ENCODE measurements at regions not wholly inside any gene's neighbourhood (a gene's known extent, or its start where the extent isn't known, plus 50 kb on each side); places are given as distances from the start of the nearest gene placed in this dataset.

- Histone ChIP-seq H3K9me3 (no peaks in the 10 kb centered on the region), H3K4me3 (no peak overlapping the region), H3K27ac (no peak overlapping the region), H3K36me3 (no peaks in the 10 kb centered on the region), H3K27me3 (no peaks in the 10 kb centered on the region), H3K4me1 (no peaks in the 10 kb centered on the region)
- DNase-seq = no peak
- TF ChIP-seq POLR2AphosphoS5 (IDR thresholded peaks at IDR 0.05) = no peak
- no peak for TF ChIP-seq EP300 (IDR thresholded peaks at IDR 0.05)
- no peak for TF ChIP-seq POLR2A (IDR thresholded peaks at IDR 0.05)
- TF ChIP-seq CTCF (IDR thresholded peaks at IDR 0.05) = no peak
- intact Hi-C loops (cut with DNase I; ENCODE audit: low total_unique reads) = no loop called here
- 58 to 77% (median 75%) methylated on average over 3 of the region's 3 CpGs for WGBS, 5 donors
These were observed 503.3 kb downstream of the PCDH18 start for GRCh38 chr4:137029026-137029425.

- WGBS, 5 donors = 64 to 73% (median 69%) methylated on average over 5 of the region's 5 CpGs
- intact Hi-C loops (cut with DNase I; ENCODE audit: low total_unique reads) = no loop called here
- Histone ChIP-seq H3K36me3 (no peaks in the 10 kb centered on the region), H3K27me3 (no peaks in the 10 kb centered on the region), H3K9me3 (no peaks in the 10 kb centered on the region), H3K4me1 (no peaks in the 10 kb centered on the region), H3K4me3 (no peak overlapping the region), H3K27ac (no peak overlapping the region)
- TF ChIP-seq CTCF (IDR thresholded peaks at IDR 0.05) (no peak), EP300 (IDR thresholded peaks at IDR 0.05) (no peak), POLR2A (IDR thresholded peaks at IDR 0.05) (no peak), POLR2AphosphoS5 (IDR thresholded peaks at IDR 0.05) (no peak)
- no peak for DNase-seq
These were observed 506.7 kb downstream of the PCDH18 start for GRCh38 chr4:137025484-137026059.

- DNase-seq = peak in 1 of 2 donors; percentile 3
- intact Hi-C loops (cut with DNase I; ENCODE audit: low total_unique reads) = no loop called here
- 18 to 34% (median 19%) methylated on average over 2 of the region's 2 CpGs for WGBS, 5 donors
These were observed 516.6 kb downstream of the PCDH18 start for GRCh38 chr4:137015426-137016409.

More at GRCh38 chr4:137015426-137016409, 516.6 kb downstream of the PCDH18 start:
- TF ChIP-seq CTCF (IDR thresholded peaks at IDR 0.05) = no peak
- no peak for TF ChIP-seq EP300 (IDR thresholded peaks at IDR 0.05)
- TF ChIP-seq POLR2AphosphoS5 (IDR thresholded peaks at IDR 0.05) = no peak
- Histone ChIP-seq H3K36me3 (no peaks in the 10 kb centered on the region), H3K9me3 (no peaks in the 10 kb centered on the region), H3K4me1 (no peaks in the 10 kb centered on the region), H3K4me3 (no peak overlapping the region), H3K27me3 (no peaks in the 10 kb centered on the region), H3K27ac (no peak overlapping the region)

Data from stomach (tissue), 8 donors.